NCI-H1092 (cell line): ENCODE measurements at regions not wholly inside any gene's neighbourhood (a gene's known extent, or its start where the extent isn't known, plus 50 kb on each side); places are given as distances from the start of the nearest gene placed in this dataset.

Experiments
- DNase-seq: peaks from one replicate; lab custom pipeline; 2025; lab: John Stamatoyannopoulos, UW

- peak; percentile 33 for DNase-seq
Measured at GRCh38 chr4:104677116-104677515, 182.4 kb upstream of the CXXC4 start.

DNA sequence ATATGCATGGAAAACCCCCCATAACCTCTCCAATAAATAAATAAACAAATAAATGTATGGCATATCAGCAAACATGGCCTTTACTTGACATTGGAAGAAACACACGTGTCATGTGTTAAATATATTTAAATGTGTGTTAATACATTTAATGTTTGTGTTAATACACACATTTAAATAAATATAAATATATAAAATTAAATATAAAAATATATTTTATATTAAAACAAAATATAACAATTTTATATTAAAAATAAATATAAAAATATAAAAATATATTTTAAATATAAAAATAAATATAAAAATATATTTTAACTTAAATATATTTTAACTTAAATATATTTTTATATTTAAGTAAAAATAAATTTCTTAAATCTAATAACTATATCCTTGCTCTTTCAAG lies 187.6 kb upstream of the CXXC4 start:
- DNase-seq: no peak

DNA sequence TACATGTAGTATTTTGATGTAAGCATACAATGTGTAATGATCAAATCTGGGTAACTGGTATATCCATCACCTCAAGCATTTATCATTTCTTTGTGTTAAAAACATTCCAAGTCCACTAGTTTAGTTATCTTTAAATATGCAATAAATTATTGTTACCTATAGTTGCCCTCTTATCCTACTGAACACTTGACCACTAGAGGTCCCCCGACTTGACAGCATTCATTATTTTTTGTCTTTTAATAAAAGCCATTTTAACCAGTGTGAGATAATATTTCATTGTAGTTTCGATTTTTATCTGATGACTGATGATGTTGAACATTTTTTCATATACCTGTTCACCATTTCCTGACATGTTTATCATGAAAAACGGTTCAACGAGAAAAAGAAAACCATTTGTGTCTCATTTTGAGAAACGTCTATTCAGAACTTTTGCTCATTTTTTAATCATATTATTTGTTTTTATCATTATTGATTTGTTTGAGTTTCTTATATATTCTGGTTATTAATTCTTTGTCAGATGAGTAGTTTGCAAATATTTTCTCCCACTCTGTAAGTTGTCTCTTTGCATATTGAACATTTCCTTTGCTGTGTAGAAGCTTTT lies 199.0 kb upstream of the CXXC4 start:
- no peak for DNase-seq

- DNase-seq: no peak
Measured at GRCh38 chr4:104716584-104716983, 221.9 kb upstream of the CXXC4 start.

DNA sequence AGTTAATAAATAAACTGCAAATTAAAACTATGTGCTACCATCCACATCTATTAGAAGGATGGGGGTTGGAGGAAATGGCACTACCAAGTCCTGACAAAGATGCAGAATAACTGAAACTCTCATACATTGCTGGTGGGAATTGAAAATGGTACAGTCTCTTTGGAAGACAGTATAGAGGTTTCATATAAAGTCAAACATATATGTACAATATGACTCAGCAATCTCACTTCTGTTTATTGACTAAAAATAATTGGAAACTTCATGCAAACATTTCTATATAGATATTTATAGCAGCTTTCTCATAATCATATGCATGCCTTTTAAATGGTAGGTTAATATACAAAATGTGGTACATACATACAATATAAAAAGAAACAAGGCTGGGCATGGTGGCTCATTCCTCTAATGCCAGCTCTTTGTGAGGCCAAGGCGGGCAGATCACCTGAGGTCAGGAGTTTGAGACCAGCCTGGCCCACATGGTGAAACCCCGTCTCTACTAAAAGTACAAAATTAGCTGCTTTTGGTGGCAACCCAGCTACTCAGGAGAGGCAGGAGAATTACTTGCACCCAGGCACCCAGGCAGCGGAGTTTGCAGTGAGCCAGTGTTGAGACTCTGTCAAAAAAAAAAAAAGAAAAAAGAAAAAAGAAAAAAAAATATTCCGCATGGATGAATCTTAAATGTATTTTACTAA lies 225.0 kb upstream of the CXXC4 start:
- no peak for DNase-seq

GRCh38 chr4:104722467-104722866 lies 227.8 kb upstream of the CXXC4 start:
- DNase-seq: no peak

DNA sequence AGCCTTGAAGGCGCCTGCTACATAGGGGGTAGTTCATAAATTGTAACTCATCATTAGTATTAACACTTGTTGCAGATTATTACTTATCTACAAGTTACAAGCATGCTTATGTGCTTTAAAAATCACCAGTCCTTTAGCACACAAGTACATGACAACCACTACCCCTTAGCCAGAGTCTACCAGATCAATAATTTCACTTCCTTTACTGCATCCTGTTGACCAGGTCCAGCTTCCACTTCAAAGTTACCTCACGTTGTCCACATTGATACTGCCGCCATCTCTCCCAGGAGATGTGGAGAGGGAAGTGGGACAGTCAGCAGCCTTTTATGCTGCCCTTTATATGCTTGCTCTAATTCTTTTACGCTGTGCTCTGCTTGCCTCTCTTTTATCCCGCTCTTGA lies 231.3 kb upstream of the CXXC4 start:
- no peak for DNase-seq

DNA sequence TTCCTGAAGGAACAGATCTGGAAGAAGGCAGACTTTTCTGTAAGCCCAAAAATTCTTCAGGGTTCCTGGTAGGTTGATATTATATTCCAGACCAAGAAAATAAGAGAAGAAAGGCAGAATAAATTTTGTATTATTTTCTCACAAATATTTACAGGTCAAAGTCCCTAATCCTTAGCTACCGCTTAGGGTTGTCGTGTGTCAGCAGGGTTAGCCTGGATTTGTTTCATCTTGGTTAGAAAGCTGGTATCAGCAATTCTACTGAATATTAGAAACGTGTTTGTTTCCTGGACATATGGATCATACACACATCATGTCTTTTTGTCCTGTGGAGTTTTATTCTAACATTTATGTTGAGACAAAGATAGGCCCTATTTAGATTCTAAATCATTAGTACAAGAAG lies 232.9 kb upstream of the CXXC4 start:
- no peak for DNase-seq

- no peak for DNase-seq
Measured at GRCh38 chr4:104728380-104729122, 233.9 kb upstream of the CXXC4 start.

- DNase-seq: no peak
Measured at GRCh38 chr4:104732766-104733165, 238.1 kb upstream of the CXXC4 start.

DNA sequence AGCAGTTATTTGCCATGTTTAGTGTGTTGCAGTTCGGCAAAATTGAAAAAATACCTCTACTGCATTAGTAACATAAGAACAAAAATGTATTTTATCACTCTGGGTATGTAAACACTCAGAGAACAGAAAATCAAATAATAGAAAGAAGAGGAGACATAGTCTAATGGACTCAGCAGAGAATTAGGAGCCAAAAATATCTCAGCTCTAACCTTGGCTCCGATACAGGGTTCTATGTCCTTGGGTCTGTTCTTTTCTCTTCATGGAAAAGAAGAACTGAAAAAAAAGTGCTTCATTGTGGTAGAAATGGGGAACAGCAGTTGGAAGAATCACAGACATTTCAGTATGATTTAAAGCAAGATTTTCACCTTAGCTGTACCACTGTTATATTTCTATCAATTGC lies 240.5 kb upstream of the CXXC4 start:
- no peak for DNase-seq

- DNase-seq: no peak
Measured at GRCh38 chr4:104740161-104740560, 245.5 kb upstream of the CXXC4 start.

- no peak for DNase-seq
Measured at GRCh38 chr4:104743215-104743653, 248.5 kb upstream of the CXXC4 start.

DNA sequence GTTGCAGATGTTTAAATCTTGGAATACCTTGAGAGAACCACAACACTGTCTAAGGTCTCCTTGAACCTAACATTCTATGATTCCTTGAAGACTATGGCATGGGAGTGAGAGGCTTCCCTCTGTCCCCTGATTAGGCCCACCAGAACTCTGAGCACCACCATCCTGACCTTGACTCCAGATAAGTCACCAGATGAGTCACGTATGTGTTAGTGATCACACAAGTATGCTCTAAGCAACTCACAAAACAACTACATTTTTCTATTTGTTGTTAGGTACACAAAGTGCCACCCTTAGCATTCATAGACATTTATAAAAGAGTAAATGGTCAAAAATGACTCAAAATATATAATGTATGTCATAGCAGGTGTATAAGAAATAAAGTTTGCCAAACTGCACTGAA lies 252.9 kb upstream of the CXXC4 start:
- no peak for DNase-seq

GRCh38 chr4:104749062-104749461 lies 254.4 kb upstream of the CXXC4 start:
- no peak for DNase-seq

DNA sequence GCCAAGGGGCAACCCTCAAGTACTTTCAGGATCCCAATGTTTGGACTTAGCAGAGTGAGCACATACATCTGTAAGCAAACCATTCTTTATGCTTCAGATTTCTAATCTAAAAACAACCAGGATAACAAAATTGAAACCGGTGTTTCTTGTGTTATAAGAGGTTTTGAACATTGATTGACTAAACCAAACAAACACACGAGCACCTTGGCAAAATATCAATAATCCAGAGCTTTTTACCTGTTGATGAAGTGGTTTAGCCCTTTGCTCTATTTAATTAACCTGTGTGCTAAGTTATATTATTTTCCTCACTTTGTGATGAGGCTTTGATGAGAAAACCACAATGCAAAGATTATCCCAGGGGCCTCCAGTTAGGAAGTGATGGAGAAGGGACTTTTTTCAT lies 255.3 kb upstream of the CXXC4 start:
- DNase-seq: no peak

DNA sequence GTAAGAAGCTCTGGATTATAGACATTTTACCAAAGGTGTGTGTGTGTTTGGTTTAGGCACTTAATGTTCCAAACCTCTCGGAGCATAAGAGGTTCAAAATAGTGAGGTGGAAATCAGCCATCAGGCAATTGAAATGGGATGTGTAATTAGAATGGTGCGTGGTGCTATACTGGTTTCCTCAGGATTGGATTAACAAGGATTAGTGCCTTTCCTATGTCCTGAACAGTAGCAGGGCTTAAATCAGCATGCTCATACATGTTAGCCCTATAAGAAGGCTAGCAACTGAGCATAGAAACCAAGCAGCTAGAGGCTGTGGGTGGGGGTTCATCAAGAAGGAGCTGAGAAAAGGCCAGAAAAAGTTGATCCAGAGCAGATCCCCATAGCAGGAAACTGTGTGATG lies 256.8 kb upstream of the CXXC4 start:
- DNase-seq: no peak

GRCh38 chr4:104752337-104752736 lies 257.6 kb upstream of the CXXC4 start:
- DNase-seq: no peak

GRCh38 chr4:104756837-104757236 lies 262.1 kb upstream of the CXXC4 start:
- DNase-seq: no peak

DNA sequence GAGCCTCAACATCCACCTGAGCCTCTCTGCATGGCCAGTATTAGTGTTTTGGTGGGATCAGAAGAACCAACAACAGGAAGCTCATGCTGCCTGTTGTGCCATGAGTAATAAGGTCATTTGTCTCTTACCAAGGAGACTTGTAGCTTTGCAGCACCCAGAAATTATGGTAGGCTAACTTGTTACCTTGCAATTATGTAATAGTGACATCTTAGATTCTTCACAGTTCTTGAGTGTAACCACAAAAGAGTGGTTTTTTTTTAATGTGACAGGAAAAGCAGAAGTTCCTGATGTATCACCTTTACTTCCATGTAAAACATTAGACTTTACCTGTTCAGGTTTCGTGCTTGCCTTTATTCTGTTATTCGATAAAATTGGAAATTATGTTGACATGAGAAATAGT lies 263.9 kb upstream of the CXXC4 start:
- DNase-seq: no peak

DNA sequence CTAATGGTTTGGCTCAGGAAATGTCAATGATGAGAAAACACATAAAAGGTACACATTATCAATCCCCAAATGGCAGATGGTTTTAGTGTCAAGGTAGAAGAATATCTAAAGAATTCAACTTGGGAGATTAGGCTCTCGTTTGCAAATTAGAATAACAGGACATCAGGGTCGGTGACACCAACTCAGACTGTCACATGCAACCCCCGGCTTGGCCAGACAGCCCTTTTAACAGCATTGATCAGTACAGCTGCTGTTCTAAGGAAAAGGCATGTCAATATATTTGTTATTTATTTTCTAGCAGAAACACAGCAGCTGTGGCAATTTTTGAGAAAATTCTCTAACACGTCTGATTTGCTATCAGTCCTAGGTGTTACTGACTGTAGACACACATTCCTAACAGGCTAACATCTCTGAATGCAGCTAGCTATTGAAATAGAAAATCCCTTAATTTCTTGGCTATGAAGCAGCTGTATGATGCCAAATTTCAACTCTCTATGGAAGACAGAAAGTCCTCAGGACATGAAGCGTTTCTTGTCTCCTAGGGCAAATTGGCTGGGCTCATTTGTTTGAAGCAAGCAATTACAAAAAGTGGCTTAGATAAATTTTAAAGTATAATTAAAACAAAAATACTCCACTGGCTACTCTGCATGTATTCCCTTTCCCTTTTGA lies 269.0 kb upstream of the CXXC4 start:
- DNase-seq: no peak

DNA sequence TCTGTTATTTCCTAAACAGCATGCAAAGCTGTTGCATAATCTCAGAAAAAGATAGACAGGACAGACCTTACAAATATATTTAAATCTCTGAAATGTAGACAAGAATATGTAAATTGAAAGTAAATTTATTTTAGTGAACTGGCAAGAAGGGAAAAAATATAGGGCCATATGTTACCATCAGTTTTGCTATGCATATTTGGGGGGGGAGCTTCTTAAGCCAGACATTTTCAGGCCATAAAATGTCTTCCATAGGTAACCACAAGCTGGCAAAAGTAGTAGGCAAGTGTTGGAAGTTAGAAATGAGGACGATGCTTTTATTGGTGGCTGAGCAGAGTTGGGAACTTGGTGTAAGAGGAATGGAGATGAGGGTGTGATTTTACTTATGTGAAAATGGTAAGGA lies 272.0 kb upstream of the CXXC4 start:
- DNase-seq: no peak

GRCh38 chr4:104772849-104773248 lies 278.2 kb upstream of the CXXC4 start:
- DNase-seq: no peak
